ENCODE measurements at regions not wholly inside any gene's neighbourhood (a gene's known extent, or its start where the extent isn't known, plus 50 kb on each side); places are given as distances from the start of the nearest gene placed in this dataset.

- intact Hi-C loops (cut with micrococcal nuclease) = no loop called here
- Mint-ChIP-seq H3K9me3 (no peaks in the 10 kb centered on the region), H3K4me1 (no peaks in the 10 kb centered on the region), H3K27ac (no peak overlapping the region), H3K27me3 (no peaks in the 10 kb centered on the region), H3K4me3 (no peak overlapping the region), H3K36me3 (ENCODE audit: low read depth) (no peaks in the 10 kb centered on the region)
- CTCF ChIA-PET = no interaction called here
- POLR2A ChIA-PET = no interaction called here
- no peak for DNase-seq
- TF ChIP-seq CTCF (IDR thresholded peaks at IDR 0.05) = no peak
- ATAC-seq (ENCODE audit: low read depth) = no peak
These were observed 56.0 kb upstream of the OR13F1 start for GRCh38 chr9:104448036-104448435.
